ENCODE measurements at regions not wholly inside any gene's neighbourhood (a gene's known extent, or its start where the extent isn't known, plus 50 kb on each side); places are given as distances from the start of the nearest gene placed in this dataset.
"Not testable (repeated sequence)": the region's sequence is repeated elsewhere in the genome, so short reads cannot be mapped to it uniquely, and the experiment has no call there.

DNA sequence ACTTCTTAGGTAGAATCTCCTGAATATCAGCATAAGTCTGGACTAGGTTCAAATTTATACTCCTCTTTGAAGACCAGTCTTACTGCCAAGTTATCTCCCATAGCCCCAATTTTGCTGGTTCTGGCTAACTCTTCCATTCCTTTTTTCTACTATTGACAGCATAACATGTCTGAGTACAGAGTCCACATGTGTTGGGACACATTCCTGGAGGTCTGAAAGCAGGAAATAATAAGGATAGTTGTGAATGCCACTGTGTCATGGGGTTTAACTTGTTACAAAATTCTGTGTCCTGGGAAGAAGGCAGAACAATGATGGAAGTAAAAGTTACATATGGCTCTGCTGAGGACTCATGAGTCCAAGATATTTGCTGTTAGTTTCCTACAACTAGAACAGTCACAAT, 57.4 kb upstream of the ZBTB20 start:
- DNase-seq = no peak

DNA sequence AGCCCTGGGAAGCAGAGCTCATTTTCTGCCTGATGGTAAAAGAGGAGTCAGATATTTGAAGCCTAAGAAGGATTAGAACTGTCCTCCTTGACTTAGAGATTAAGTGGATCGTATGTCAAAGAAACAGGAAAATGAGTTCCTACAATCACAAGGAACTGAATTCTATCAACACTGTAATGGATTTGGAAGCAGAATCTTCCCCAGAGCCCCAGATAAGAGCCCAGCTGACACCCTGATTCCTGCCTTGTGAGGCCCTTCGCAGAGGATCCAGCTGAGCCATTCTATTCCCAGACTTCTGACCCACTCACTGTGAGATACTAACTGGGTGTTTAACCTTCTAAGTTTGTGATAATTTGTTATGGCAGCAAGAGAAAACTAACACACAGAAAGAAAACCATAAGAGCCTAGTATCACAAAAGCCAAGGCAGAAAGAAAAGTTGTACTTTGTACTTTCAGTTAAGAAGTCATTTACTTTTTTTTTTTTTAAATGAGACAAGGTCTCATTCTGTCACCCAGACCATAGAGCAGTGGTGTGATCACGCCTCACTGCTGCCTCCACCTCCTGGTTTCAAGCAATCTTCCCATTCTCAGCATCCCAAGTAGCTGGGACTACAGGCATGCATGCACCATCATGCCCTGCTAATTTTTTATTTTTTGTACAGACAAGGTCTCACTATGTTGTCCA, 61.1 kb upstream of the ZBTB20 start:
- DNase-seq = no peak

- no peak for DNase-seq
These were observed 64.9 kb upstream of the ZBTB20 start for GRCh38 chr3:115211810-115212492.

- no peak for DNase-seq
These were observed 65.5 kb upstream of the ZBTB20 start for GRCh38 chr3:115212615-115213014.

DNA sequence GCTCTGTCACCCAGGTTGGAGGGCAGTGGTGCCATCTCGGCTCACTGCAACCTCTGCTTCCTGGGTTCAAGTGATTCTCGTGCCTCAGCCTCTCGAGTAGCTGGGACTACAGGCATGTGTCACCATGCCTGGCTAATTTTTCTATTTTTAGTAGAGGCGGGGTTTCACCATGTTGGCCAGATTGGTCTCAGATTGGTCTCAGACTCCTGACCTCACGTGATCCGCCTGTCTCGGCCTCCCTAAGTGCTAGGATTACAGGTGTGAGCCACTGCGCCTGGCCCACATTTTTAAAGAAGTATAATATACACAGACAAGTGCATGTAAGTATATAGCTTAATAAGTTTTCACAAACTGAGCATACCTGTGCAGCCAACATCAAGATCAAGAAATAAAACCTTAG, 66.0 kb upstream of the ZBTB20 start:
- not testable (repeated sequence) for DNase-seq

DNA sequence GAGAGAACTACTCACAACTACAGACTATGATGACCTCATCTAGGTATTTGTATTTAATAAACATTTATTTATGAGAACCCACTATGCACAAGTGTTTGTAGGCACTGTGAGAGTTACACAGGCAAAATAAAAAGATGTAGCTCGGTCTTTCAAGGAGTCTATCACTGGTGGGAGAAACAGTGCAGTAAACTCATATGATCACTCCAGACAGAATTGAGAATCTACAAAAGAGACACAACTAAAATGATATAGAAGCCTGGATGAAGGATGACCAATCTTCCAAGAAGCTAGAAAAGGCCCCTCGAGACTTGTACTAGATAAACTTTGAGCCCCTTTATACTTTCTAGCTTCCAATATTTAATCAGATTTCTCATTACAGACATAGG, 70.2 kb upstream of the ZBTB20 start:
- DNase-seq = no peak

GRCh38 chr3:115217678-115218451, 70.8 kb upstream of the ZBTB20 start:
- peak; percentile 46 for DNase-seq

GRCh38 chr3:115218859-115219258, 71.8 kb upstream of the ZBTB20 start:
- no peak for DNase-seq

- DNase-seq = no peak
These were observed 77.6 kb upstream of the ZBTB20 start for GRCh38 chr3:115224687-115225086.

DNA sequence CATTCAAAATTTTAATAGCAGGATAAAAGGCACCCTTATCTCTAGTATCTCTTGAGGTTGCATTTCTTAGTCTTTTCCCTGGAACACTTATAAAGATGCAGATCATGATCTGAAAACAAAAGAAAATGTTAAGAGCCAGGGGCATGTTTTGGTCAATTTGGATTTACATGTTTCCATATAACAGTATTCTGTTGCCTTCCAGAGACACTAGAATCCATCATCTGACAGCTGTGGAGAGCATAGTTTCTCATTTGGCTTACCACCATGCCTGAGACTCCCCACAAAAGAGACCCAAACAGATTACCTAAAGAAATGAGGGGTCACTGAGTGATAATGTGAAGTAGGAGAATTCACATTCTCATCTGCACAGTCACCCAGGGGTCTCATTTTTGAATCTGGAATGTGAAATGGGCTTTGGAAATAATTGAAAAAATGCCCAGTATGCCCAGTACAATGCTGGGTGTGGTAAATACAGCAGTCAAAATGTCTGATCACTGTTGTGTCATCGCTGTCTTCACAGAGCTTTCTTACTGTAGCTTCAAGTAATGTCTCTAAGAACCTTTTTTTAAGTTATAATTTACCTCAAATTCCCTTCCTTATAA, 79.9 kb upstream of the ZBTB20 start:
- no peak for DNase-seq

- DNase-seq = no peak
These were observed 80.4 kb upstream of the ZBTB20 start for GRCh38 chr3:115227461-115227860.

GRCh38 chr3:115228266-115228665, 81.2 kb upstream of the ZBTB20 start:
- no peak for DNase-seq

DNA sequence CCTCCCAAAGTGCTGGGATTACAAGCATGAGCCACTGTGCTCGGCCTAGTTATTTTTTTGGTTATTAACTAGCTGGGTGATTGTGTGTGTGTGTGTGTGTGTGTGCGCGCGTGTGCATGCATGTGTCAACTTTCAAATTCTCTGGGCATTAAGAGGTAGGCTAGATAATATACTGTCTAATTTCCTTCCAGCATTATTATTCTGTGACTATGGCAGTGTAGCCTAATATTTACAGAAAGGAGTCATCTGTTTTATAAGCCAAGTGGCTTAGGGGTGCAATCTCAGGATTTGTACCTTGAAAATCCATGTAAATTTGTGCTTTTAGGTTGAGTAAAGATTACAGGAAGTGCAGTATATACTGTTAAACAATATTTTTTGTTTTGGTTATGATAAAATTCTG, 85.1 kb upstream of the ZBTB20 start:
- DNase-seq = no peak

DNA sequence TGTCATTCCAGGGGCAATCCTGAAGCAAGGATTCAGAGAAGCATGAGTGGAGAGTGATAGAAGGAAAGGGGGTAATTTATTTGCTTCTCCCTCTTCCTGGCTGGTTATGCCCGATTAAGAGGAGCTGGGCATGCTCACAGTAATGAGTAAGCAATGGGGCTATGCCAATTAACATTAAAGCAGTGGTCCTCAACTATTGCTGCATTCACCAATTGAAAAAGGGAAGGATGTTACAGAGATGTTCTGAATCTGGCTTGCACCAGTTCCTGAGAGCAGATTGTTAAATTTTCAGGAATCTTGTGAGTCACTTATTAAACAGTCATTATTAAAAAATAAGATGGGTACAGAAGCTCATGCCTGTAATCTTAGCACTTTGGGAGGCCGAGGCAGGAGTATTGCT, 85.9 kb upstream of the ZBTB20 start:
- DNase-seq = no peak

GRCh38 chr3:115236496-115236895, 89.4 kb upstream of the ZBTB20 start:
- no peak for DNase-seq

GRCh38 chr3:115239717-115240116, 92.6 kb upstream of the ZBTB20 start:
- peak; percentile 0 for DNase-seq

DNA sequence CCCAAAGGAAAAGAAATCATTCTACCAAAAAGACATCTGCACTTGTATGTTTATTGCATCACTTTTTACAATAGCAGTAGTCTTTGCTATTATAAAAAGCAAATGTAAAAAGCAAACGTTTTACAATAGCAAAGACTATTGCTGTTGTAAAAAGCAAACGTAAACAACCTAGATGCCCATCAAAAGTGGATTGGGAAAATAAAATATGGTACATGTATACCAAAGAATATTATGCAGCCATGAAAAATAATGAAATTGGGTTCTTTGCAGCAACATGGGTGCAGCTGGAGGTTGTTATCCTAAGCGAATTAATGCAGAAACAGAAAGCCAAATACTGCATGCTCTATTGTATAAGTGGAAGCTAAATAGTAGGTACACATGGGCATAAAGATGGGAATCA, 97.3 kb upstream of the ZBTB20 start:
- DNase-seq = no peak

DNA sequence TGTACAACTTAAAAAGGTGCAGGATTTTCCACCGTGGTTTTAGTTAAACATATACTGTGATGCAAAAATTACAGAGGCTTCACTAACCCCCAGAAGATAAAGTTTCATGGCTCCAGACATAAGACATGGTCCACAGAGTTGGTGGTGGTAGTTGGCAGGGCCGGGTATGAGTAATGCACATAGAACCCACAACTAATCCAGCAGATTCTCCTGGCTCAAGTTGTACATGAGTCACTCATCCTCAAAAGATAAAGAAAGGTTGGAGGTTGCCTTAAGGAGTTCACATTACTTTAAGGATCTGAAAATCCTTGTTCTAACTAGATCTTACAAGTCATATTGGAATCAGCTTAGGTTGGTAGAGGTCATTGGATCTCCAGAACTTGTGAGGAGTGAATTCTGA, 98.3 kb upstream of the ZBTB20 start:
- no peak for DNase-seq

GRCh38 chr3:115245899-115246298, 98.8 kb upstream of the ZBTB20 start:
- DNase-seq = no peak

- no peak for DNase-seq
These were observed 99.5 kb upstream of the ZBTB20 start for GRCh38 chr3:115246461-115247020.

GRCh38 chr3:115248274-115248673, 101.2 kb upstream of the ZBTB20 start:
- DNase-seq = no peak

DNA sequence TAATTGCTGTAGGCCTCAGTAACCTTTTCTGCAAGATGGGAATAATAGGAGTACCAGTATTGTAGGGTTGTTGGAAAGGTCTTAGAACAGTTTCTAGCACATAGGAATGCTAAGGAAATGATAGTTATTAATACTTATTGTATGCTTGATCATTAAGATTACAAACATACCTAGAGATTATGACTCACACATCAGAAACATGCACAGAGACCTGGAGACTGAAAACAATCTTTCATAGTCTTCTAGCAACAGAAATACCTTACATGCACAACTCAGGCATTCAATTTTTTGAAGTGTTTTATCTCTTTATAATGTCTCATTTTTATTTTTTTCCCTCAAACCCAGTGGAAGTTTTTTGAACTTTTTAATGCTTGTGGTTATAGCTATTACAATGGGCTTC, 104.4 kb upstream of the ZBTB20 start:
- no peak for DNase-seq

Measured in renal pelvis (tissue), 1 donor.